HepG2 (cell line): ENCODE measurements at regions not wholly inside any gene's neighbourhood (a gene's known extent, or its start where the extent isn't known, plus 50 kb on each side); places are given as distances from the start of the nearest gene placed in this dataset.

ENCODE experiments used
- ATAC-seq: fragments of 200-7000 bp; cut with Tn5 transposase; 3 replicates; pipeline ENCODE4 v1.9.1; 2020; ENCODE audit warnings: mild to moderate bottlenecking, moderate library complexity
- BruUV-seq: library from RNA; stranded (reverse); fragments of 400-500 nt; replicated peaks from 2 replicates; lab custom pipeline; 2021; lab: Mats Ljungman, UMichigan
- CTCF ChIA-PET: fragments of 300-600 bp; formaldehyde crosslinking; extraction: SDS; loops from one replicate; lab custom pipeline; 2021; ENCODE audit warnings: low total read pairs, inconsistent platforms, low intra/inter-chr PET ratio; lab: Yijun Ruan, JAX
- POLR2A ChIA-PET: fragments of 350-600 bp; sonication (Branson Sonifier 250); formaldehyde crosslinking; loops from one replicate; lab custom pipeline; 2020; ENCODE audit warnings: antibody characterized with exemption, inconsistent platforms; lab: Yijun Ruan, JAX
- DNase-seq: peaks from one replicate; pipeline ENCODE4 v3.0.0-alpha.2; 2015; ENCODE audit warnings: low spot score
- FAIRE-seq: peaks from 3 replicates; lab custom pipeline; 2011; peaks lifted over from hg19 to GRCh38; lab: Jason Lieb, UNC
- H2AFZ ChIP-seq: one replicate; pipeline ENCODE4 v1.6.1; 2011; ENCODE audit warnings: low read length, inconsistent platforms
- H3K27ac ChIP-seq: fragments of 300-600 bp; 3 replicates; pipeline ENCODE4 v1.8.0; 2011; ENCODE audit warnings: mixed run types, mild to moderate bottlenecking, mixed read lengths, low read length, inconsistent platforms; ENCODE audit not compliant: insufficient read depth; ENCODE audit errors: extremely low read length
- H3K27me3 ChIP-seq, 2 experiments: fragments of 200-600 bp in 1 of 2; 2 replicates in 1 of 2; 3 replicates in 1 of 2; pipeline versions ENCODE4 v1.6.0 to v1.8.0; 2011; ENCODE audit warnings: low read length in 2 of 2, mild to moderate bottlenecking in 2 of 2, moderate library complexity in 2 of 2, inconsistent platforms in 1 of 2; ENCODE audit not compliant: insufficient read depth in 2 of 2, control insufficient read depth in 1 of 2
- H3K36me3 ChIP-seq, 2 experiments: fragments of 200-600 bp in 1 of 2; replicated peaks in 1 of 2; 2 replicates in 1 of 2; 3 replicates in 1 of 2; pipeline versions ENCODE4 v1.5.1 to v1.8.0; 2011; ENCODE audit warnings: low read length in 2 of 2, inconsistent platforms in 1 of 2; ENCODE audit not compliant: insufficient read depth in 2 of 2, control insufficient read depth in 1 of 2
- H3K4me1 ChIP-seq: 2 replicates; pipeline ENCODE4 v1.5.1; 2012; ENCODE audit warnings: low read length, inconsistent platforms; ENCODE audit not compliant: insufficient read depth
- H3K4me2 ChIP-seq: 2 replicates; pipeline ENCODE4 v1.6.0; 2011; ENCODE audit warnings: low read depth, low read length, inconsistent platforms
- H3K4me3 ChIP-seq, 3 experiments: fragments of 200-600 bp in 1 of 3; sonication (generic), shearing (Covaris generic) in 1 of 3; replicated peaks in 1 of 3; 2 replicates each; pipeline ENCODE4 v1.5.1; 2011 to 2016; ENCODE audit warnings: low read length in 3 of 3, inconsistent platforms in 2 of 3, low read depth in 2 of 3, mild to moderate bottlenecking in 2 of 3, control low read depth in 1 of 3, mixed read lengths in 1 of 3; ENCODE audit not compliant: insufficient read depth in 1 of 3
- H3K79me2 ChIP-seq: one replicate; pipeline ENCODE4 v1.6.1; 2011; ENCODE audit warnings: low read length, inconsistent platforms; ENCODE audit not compliant: insufficient read depth
- H3K9ac ChIP-seq: 2 replicates; pipeline ENCODE4 v1.6.0; 2011; ENCODE audit warnings: mild to moderate bottlenecking, low read depth, low read length, inconsistent platforms; ENCODE audit not compliant: insufficient read depth
- H3K9me3 ChIP-seq: 2 replicates; pipeline ENCODE4 v1.5.1; 2012; ENCODE audit warnings: mild to moderate bottlenecking, low read length
- H4K20me1 ChIP-seq: 2 replicates; pipeline ENCODE4 v1.6.0; 2011; ENCODE audit warnings: inconsistent platforms, mild to moderate bottlenecking, low read length, moderate library complexity; ENCODE audit not compliant: insufficient read depth
- ADNP ChIP-seq: sonication (generic); formaldehyde crosslinking; IDR thresholded peaks from 2 replicates; pipeline ENCODE4 v1.4.0; 2020; ENCODE audit warnings: missing genetic modification reagents
- AGO1 ChIP-seq: fragments of 200-400 bp; formaldehyde crosslinking; IDR thresholded peaks from 2 replicates; pipeline ENCODE4 v1.6.1; 2017; ENCODE audit warnings: mild to moderate bottlenecking, low read depth, low read length, moderate library complexity; ENCODE audit not compliant: poor library complexity, severe bottlenecking
- CBX1 ChIP-seq: IDR thresholded peaks from one replicate; pipeline ENCODE4 v1.6.1; 2016; ENCODE audit warnings: antibody characterized with exemption, low read depth
- CENPX ChIP-seq: sonication (generic); formaldehyde crosslinking; IDR thresholded peaks from 2 replicates; pipeline ENCODE4 v1.9.0; 2021; ENCODE audit warnings: mild to moderate bottlenecking, missing genetic modification reagents, moderate library complexity
- FLYWCH1 ChIP-seq: sonication (generic); formaldehyde crosslinking; IDR thresholded peaks from 2 replicates; pipeline ENCODE4 v1.8.1; 2023; ENCODE audit warnings: mild to moderate bottlenecking, missing genetic modification reagents
- FOXJ3 ChIP-seq: sonication (generic); formaldehyde crosslinking; IDR thresholded peaks from 2 replicates; pipeline ENCODE4 v1.4.0; 2020; ENCODE audit warnings: missing genetic modification reagents, mild to moderate bottlenecking, borderline replicate concordance
- GATAD1 ChIP-seq: IDR thresholded peaks from 2 replicates; pipeline ENCODE4 v1.6.1; 2016; ENCODE audit warnings: missing genetic modification reagents, missing compliant biosample characterization
- HOXA5 ChIP-seq: sonication (generic); formaldehyde crosslinking; IDR thresholded peaks from 2 replicates; pipeline ENCODE4 v1.4.0; 2020; ENCODE audit warnings: missing genetic modification reagents
- KDM6A ChIP-seq: IDR thresholded peaks from 2 replicates; pipeline ENCODE4 v1.6.1; 2016; ENCODE audit warnings: low read depth
- KLF9 ChIP-seq: IDR thresholded peaks from 2 replicates; pipeline ENCODE4 v1.6.1; 2016; ENCODE audit warnings: low read depth
- NCOR1 ChIP-seq: fragments of 200-600 bp; sonication (generic); IDR thresholded peaks from 2 replicates; pipeline ENCODE4 v1.7.0; 2017; ENCODE audit warnings: antibody characterized with exemption, low read length, borderline replicate concordance
- PHB2 ChIP-seq: fragments of 450-650 bp; IDR thresholded peaks from 2 replicates; pipeline ENCODE4 v1.6.1; 2018; ENCODE audit not compliant: partially characterized antibody
- REXO4 ChIP-seq: sonication (generic); formaldehyde crosslinking; IDR thresholded peaks from 2 replicates; pipeline ENCODE4 v1.8.0; 2022; ENCODE audit warnings: missing genetic modification reagents, mild to moderate bottlenecking, borderline replicate concordance
- SAP130 ChIP-seq: IDR thresholded peaks from 2 replicates; pipeline ENCODE4 v1.6.1; 2016; ENCODE audit warnings: low read depth
- SCMH1 ChIP-seq: sonication (generic); formaldehyde crosslinking; IDR thresholded peaks from 2 replicates; pipeline ENCODE4 v1.9.0; 2021; ENCODE audit warnings: missing genetic modification reagents, mild to moderate bottlenecking, borderline replicate concordance
- SRSF1 ChIP-seq: fragments of 200-400 bp; formaldehyde crosslinking; optimal IDR thresholded peaks from 2 replicates; pipeline ENCODE3; 2017; ENCODE audit warnings: mild to moderate bottlenecking, low read depth, low read length, moderate library complexity
- TCF7 ChIP-seq: sonication (generic); IDR thresholded peaks from 2 replicates; pipeline ENCODE4 v1.6.1; 2016; ENCODE audit warnings: antibody characterized with exemption, low read depth
- ZKSCAN5 ChIP-seq: sonication (generic); formaldehyde crosslinking; IDR thresholded peaks from 2 replicates; pipeline ENCODE4 v1.5.1; 2020; ENCODE audit warnings: mild to moderate bottlenecking, missing genetic modification reagents
- ZNF160 ChIP-seq: sonication (generic); formaldehyde crosslinking; IDR thresholded peaks from 2 replicates; pipeline ENCODE4 v1.8.0; 2022; ENCODE audit warnings: mild to moderate bottlenecking, inconsistent platforms, missing genetic modification reagents
- ZNF264 ChIP-seq: sonication (generic); formaldehyde crosslinking; IDR thresholded peaks from 2 replicates; pipeline ENCODE4 v1.4.0; 2020; ENCODE audit warnings: missing genetic modification reagents
- WGBS: methylation state at CpG from one replicate; pipeline ENCODE4 v1.1.6; 2017; ENCODE audit warnings: low lambda C conversion rate; 5-methylcytosine and 5-hydroxymethylcytosine counted together
- in situ Hi-C: cut with HindIII; loops from 2 replicates; pipeline ENCODE4 v1.10.0; 2017; ENCODE audit warnings: low pct_unique_long_range_greater_than_20kb; ENCODE audit not compliant: extremely low pct_ligation_motif_present
- intact Hi-C: fragments of 100-400 bp; cut with micrococcal nuclease; formaldehyde crosslinking; loops from one replicate; pipeline ENCODE4 v1.10.0; 2022; ENCODE audit not compliant: unreplicated experiment
- TF ChIP-seq, protein P1 (sequence below): sonication (generic); formaldehyde crosslinking; IDR thresholded peaks from 2 replicates; pipeline ENCODE4 v1.5.0; 2020; ENCODE audit warnings: missing genetic modification reagents, mild to moderate bottlenecking, borderline replicate concordance
- TF ChIP-seq, protein P2 (sequence below): sonication (generic); formaldehyde crosslinking; IDR thresholded peaks from 2 replicates; pipeline ENCODE4 v1.4.0; 2020; ENCODE audit warnings: missing genetic modification reagents, borderline replicate concordance

DNA sequence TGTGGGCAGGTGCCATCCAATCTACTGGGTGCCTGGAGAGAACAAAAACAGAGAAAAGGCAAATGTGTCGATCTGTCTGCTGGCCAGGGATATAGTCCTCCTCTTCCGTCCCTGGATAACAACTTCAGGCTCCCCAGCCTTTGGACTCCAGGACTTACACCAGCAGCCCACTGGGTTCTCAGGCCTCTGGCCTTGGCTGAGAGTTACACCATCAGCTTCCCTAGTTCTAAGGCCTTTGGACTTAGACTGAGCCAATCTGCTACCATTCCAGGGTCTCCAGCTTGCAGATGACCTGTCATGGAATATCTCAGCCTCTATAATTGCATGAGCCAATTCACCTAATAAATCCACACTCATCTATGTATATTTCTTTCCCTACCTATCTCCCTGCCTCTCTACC is 460.9 kb upstream of the ADAMTS9 start:
- no peaks in the 10 kb centered on the region for H3K4me1 ChIP-seq
- intact Hi-C loops (no loop called here), in situ Hi-C loops (no loop called here)
- 40% methylated on average over 2 of the region's 2 CpGs for WGBS
- no peaks in the 10 kb centered on the region for H4K20me1 ChIP-seq
- H3K9me3 ChIP-seq = no peaks in the 10 kb centered on the region
- H3K9ac ChIP-seq = no peak overlapping the region
- H3K4me2 ChIP-seq = no peak overlapping the region
- H2AFZ ChIP-seq = no peak overlapping the region
- DNase-seq = no peak
- peak; percentile 69 for ATAC-seq
- FAIRE-seq = no peak
- no peak overlapping the region for H3K4me3 ChIP-seq
- no peaks in the 10 kb centered on the region for H3K79me2 ChIP-seq
- no peaks in the 10 kb centered on the region for H3K36me3 ChIP-seq
- no TSS peak for BruUV-seq
- TF ChIP-seq REXO4 (CRISPR knock-in tag) (no peak), TCF7 (no peak), FLYWCH1 (no peak), KDM6A (CRISPR knock-in tag) (no peak), SCMH1 (CRISPR knock-in tag) (no peak), CENPX (CRISPR knock-in tag) (no peak), ADNP (CRISPR knock-in tag) (no peak), PHB2 (no peak), SRSF1 (no peak), NCOR1 (no peak), ZKSCAN5 (CRISPR knock-in tag) (no peak), ZNF160 (CRISPR knock-in tag) (no peak)
- POLR2A ChIA-PET = no interaction called here
- CTCF ChIA-PET = no interaction called here
- H3K27me3 ChIP-seq = no peaks in the 10 kb centered on the region
- no peak overlapping the region for H3K27ac ChIP-seq

DNA sequence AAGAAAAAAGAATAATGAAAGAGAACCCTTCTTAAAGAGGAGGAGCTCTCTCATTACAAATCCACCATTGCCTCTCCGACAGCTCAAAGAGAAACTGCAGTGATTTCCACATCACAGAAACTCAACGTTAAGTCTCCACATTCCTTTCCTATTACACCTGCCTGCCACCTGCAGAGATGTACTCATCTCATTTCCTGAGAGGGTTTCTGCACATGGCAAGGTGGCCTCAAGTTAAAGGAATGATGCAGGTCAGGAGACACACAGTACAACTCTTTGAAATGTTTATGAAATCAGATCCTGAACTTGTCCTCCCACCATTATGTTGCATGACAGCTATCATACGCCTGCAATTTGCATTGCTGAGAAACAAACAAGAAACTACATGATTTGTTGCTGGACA is 458.4 kb upstream of the ADAMTS9 start:
- Histone ChIP-seq H3K27me3 (no peaks in the 10 kb centered on the region), H3K4me1 (no peaks in the 10 kb centered on the region), H3K9ac (no peak overlapping the region), H3K4me3 (no peak overlapping the region), H3K79me2 (no peaks in the 10 kb centered on the region), H2AFZ (no peak overlapping the region), H3K27ac (no peak overlapping the region), H3K4me2 (no peak overlapping the region), H4K20me1 (no peaks in the 10 kb centered on the region), H3K9me3 (no peaks in the 10 kb centered on the region), H3K36me3 (no peaks in the 10 kb centered on the region)
- ATAC-seq (no peak), DNase-seq (no peak), FAIRE-seq (no peak)
- no TSS peak for BruUV-seq
- in situ Hi-C loops = no loop called here
- 8% methylated on average over 3 of the region's 3 CpGs for WGBS
- intact Hi-C loops = no loop called here
- POLR2A ChIA-PET = no interaction called here
- CTCF ChIA-PET = no interaction called here
- TF ChIP-seq AGO1 (no peak), CBX1 (no peak), ZNF264 (CRISPR knock-in tag) (no peak), GATAD1 (no peak), SAP130 (no peak), HOXA5 (CRISPR knock-in tag) (no peak), KLF9 (CRISPR knock-in tag) (no peak), FOXJ3 (CRISPR knock-in tag) (no peak)
- TF ChIP-seq, protein P1, sequence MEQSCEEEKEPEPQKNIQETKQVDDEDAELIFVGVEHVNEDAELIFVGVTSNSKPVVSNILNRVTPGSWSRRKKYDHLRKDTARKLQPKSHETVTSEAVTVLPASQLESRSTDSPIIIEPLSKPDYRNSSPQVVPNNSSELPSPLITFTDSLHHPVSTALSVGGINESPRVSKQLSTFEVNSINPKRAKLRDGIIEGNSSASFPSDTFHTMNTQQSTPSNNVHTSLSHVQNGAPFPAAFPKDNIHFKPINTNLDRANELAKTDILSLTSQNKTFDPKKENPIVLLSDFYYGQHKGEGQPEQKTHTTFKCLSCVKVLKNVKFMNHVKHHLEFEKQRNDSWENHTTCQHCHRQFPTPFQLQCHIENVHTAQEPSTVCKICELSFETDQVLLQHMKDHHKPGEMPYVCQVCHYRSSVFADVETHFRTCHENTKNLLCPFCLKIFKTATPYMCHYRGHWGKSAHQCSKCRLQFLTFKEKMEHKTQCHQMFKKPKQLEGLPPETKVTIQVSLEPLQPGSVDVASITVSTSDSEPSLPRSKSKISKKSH (CRISPR knock-in tag) = no peak
- TF ChIP-seq, protein P2, sequence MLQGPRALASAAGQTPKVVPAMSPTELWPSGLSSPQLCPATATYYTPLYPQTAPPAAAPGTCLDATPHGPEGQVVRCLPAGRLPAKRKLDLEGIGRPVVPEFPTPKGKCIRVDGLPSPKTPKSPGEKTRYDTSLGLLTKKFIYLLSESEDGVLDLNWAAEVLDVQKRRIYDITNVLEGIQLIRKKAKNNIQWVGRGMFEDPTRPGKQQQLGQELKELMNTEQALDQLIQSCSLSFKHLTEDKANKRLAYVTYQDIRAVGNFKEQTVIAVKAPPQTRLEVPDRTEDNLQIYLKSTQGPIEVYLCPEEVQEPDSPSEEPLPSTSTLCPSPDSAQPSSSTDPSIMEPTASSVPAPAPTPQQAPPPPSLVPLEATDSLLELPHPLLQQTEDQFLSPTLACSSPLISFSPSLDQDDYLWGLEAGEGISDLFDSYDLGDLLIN (CRISPR knock-in tag) = no peak
